ENCODE measurements at regions not wholly inside any gene's neighbourhood (a gene's known extent, or its start where the extent isn't known, plus 50 kb on each side); places are given as distances from the start of the nearest gene placed in this dataset.

- DNase-seq (ENCODE audit: low read depth), result no peak
- no peak for TF ChIP-seq CTCF (IDR thresholded peaks at IDR 0.05; ENCODE audit: low read length, missing control alignments)
- no peak overlapping the region for H3K4me3 ChIP-seq (replicated peaks; ENCODE audit: low read depth, low read length)
Observed at GRCh38 chr15:96413657-96414056, 83.2 kb downstream of the NR2F2 start.

DNA sequence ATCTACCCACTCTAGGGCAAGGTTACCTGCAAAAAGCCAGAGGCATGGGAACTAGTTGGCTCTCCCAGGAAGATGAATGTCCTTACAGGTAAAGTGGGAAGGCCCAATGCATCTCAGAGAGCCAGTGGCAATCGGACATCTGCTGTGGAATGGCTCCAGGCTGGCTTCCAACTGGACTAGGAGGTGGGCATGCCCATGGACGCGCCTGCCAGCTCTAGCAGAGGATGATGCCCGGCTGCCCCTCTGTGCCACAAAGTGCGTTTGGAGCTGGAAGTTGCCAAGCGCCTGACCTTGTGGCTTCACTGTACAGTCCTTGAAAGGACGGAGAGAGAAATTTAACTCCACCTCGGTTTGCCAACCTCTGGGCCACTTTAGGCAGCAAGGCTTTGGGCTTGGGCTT, 84.4 kb downstream of the NR2F2 start:
- TF ChIP-seq CTCF (IDR thresholded peaks at IDR 0.05; ENCODE audit: low read length, missing control alignments), result no peak
- no peak for DNase-seq (ENCODE audit: low read depth)
- no peak overlapping the region for H3K4me3 ChIP-seq (replicated peaks; ENCODE audit: low read depth, low read length)

DNA sequence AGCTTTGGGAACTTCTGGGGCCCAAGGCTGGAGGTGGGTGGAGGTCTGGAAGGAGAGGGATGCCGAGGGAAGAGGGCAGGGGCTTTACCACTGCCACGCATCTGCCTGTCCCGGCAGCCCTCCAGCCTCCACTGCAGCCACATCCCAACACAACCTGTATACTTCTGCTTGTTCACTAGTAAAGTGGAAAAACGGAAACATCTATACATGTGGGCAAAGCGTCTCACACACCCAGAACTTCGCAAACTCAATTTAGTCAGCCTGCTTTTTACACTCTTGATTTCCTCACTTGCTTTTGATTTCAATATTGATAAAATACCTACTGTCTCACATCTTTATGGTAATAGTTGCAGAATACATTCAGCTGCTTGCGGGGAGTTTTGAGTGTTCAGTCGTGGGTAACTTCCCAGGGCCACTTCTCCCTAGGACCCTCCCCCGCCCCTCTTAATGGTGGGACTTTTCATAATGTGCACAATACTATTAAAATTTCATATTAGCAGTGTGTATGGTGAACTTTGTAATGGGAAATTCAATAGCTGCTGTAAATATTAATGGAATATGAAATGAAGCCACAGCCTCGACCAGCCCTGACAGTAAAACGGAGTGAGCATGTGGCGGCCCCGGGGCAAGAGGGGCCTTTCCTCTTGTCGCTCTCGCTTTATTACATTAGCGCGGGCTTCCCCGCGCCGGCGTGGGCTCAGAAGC, 85.2 kb downstream of the NR2F2 start:
- H3K4me3 ChIP-seq (replicated peaks; ENCODE audit: low read depth, low read length), result no peak overlapping the region
- no peak for TF ChIP-seq CTCF (IDR thresholded peaks at IDR 0.05; ENCODE audit: low read length, missing control alignments)
- DNase-seq (ENCODE audit: low read depth), result no peak

DNA sequence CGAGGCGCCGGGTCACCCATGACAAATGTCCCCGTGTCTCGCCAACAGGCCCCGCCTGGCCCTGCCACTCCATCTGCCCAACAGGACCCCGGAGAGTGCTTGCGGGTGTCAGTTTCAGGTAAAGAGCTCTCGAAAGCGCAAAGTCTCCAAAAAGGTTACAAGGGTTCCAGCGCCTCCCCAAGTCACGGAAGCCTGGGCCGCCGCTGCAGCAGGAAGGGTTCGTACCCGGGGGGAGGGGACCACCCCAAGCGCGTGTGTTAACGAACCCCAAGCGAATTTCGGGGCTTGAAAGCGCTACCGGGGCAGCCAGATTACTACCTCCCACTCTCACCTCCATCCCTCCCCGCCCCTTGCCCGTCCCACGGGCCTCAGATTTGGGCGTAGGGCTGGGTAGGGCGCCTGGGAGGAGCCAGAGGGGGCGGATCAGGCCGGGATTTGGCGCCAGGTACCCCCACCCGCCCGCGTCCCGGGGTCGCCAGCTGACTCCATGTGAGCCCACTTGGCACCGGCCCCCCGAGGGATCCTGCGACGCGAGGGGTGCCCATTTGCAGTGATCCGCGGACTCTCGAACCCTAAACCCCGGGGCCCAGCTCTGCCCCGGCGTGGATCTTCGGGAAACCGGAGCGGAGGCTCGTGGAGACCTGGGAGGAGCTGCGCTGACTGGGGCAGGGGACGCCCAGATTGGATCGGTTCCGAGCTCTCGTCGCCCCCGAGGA, 85.9 kb downstream of the NR2F2 start:
- DNase-seq (ENCODE audit: low read depth), result no peak
- no peak for TF ChIP-seq CTCF (IDR thresholded peaks at IDR 0.05; ENCODE audit: low read length, missing control alignments)
- H3K4me3 ChIP-seq (replicated peaks; ENCODE audit: low read depth, low read length), result no peak overlapping the region

DNA sequence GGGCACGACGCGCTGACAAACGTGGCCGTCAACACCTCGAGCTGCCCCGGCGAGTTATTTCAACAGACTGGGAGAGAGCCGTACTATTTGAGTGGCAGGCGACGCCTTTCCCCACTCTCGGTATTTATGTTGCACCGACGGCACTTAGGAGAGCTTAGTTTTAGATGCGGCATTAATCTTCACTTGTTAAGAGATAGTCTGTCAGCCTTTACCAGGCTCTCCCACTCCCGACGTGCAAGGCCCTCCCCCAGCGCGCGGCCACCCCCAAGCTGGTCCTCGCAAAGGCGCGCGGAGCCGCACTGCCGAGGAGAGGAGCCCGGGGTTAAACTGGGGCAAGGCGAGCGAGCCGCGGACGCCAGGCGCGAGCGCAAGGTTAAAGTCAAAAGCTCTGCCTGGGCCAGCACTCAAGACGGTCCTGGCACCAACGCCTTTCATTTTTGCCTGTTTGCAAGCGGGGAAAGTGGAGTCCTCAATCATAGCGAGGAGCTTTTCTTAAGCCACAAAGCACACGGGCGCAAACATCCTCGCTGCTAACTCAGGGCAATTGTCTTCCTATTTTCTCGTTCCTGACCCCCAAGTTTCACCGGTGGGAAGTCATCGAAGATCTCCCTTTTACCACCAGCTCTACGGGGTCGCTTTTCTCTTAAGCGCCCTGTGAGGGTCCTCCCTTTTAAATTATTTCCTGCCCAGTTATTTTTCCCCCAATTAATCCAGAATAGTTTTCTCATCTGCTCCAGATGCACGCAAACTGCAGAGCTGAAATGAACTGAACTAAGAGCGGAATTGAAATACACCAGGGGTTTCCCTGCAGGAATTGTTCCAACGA, 86.6 kb downstream of the NR2F2 start:
- TF ChIP-seq CTCF (IDR thresholded peaks at IDR 0.05; ENCODE audit: low read length, missing control alignments), result no peak
- H3K4me3 ChIP-seq (replicated peaks; ENCODE audit: low read depth, low read length), result no peak overlapping the region
- peak; percentile 23 for DNase-seq (ENCODE audit: low read depth)

- DNase-seq (ENCODE audit: low read depth), result no peak
- TF ChIP-seq CTCF (IDR thresholded peaks at IDR 0.05; ENCODE audit: low read length, missing control alignments), result no peak
- H3K4me3 ChIP-seq (replicated peaks; ENCODE audit: low read depth, low read length), result no peak overlapping the region
Observed at GRCh38 chr15:96417760-96418130, 87.2 kb downstream of the NR2F2 start.

All from fibroblast of pulmonary artery (primary cell).